ENCODE measurements at regions not wholly inside any gene's neighbourhood (a gene's known extent, or its start where the extent isn't known, plus 50 kb on each side); places are given as distances from the start of the nearest gene placed in this dataset.

GRCh38 chr17:69884356-69884755 is 190.7 kb upstream of the KCNJ16 start:
- H3K4me1 ChIP-seq = peaks cover 0 to 7% (median 2%) of the 10 kb centered on the region in 6 donors
- H3K27me3 ChIP-seq (replicated peaks in 1 of 7) = no peaks in the 10 kb centered on the region
- TF ChIP-seq CTCF (IDR thresholded peaks at IDR 0.05 in 8 of 11, conservative IDR thresholded peaks at IDR 0.05 in 3 of 11) = no peak
- TF ChIP-seq POLR2AphosphoS5 (IDR thresholded peaks at IDR 0.05) = no peak
- TF ChIP-seq POLR2A (IDR thresholded peaks at IDR 0.05) = no peak
- intact Hi-C loops (cut with DNase I; ENCODE audit: low total_unique reads) = no loop called here
- H3K9me3 ChIP-seq = no peaks in the 10 kb centered on the region
- H3K4me3 ChIP-seq = no peak overlapping the region
- peak overlapping the region in 3 of 8 donors; percentile 14 to 52 (median 18) for H3K27ac ChIP-seq
- no peaks in the 10 kb centered on the region for H3K36me3 ChIP-seq
- no peak for DNase-seq

- intact Hi-C loops (cut with DNase I; ENCODE audit: low total_unique reads) = no loop called here
- WGBS, 5 donors = 11 to 65% (median 53%) methylated on average over 2 of the region's 2 CpGs
These were observed 190.2 kb upstream of the KCNJ16 start for GRCh38 chr17:69884846-69885245.

GRCh38 chr17:69898601-69899000 is 176.4 kb upstream of the KCNJ16 start:
- TF ChIP-seq CTCF (IDR thresholded peaks at IDR 0.05 in 8 of 11, conservative IDR thresholded peaks at IDR 0.05 in 3 of 11) (no peak), POLR2AphosphoS5 (IDR thresholded peaks at IDR 0.05) (no peak)
- no peaks in the 10 kb centered on the region for H3K9me3 ChIP-seq
- intact Hi-C loops (cut with DNase I; ENCODE audit: low total_unique reads) = no loop called here
- no peak for DNase-seq
- H3K4me3 ChIP-seq = no peak overlapping the region
- H3K27me3 ChIP-seq (replicated peaks in 1 of 7) = no peaks in the 10 kb centered on the region
- 86 to 96% (median 92%) methylated on average over 5 of the region's 5 CpGs for WGBS, 5 donors
- H3K27ac ChIP-seq = no peak overlapping the region
- H3K4me1 ChIP-seq = no peaks in the 10 kb centered on the region
- H3K36me3 ChIP-seq = no peaks in the 10 kb centered on the region

More at GRCh38 chr17:69884846-69885245, 190.2 kb upstream of the KCNJ16 start:
- Histone ChIP-seq H3K27me3 (replicated peaks in 1 of 7) (no peaks in the 10 kb centered on the region), H3K4me3 (no peak overlapping the region), H3K36me3 (no peaks in the 10 kb centered on the region), H3K27ac (peak overlapping the region in 3 of 8 donors; percentile 14 to 52 (median 18)), H3K4me1 (peaks cover 0 to 7% (median 2%) of the 10 kb centered on the region in 6 donors), H3K9me3 (no peaks in the 10 kb centered on the region)
- no peak for DNase-seq
- TF ChIP-seq CTCF (IDR thresholded peaks at IDR 0.05 in 8 of 11, conservative IDR thresholded peaks at IDR 0.05 in 3 of 11) (no peak), POLR2AphosphoS5 (IDR thresholded peaks at IDR 0.05) (no peak), POLR2A (IDR thresholded peaks at IDR 0.05) (no peak)

- intact Hi-C loops (cut with DNase I; ENCODE audit: low total_unique reads) = no loop called here
- H3K4me1 ChIP-seq = no peaks in the 10 kb centered on the region
- no peak for DNase-seq
- no peak overlapping the region for H3K4me3 ChIP-seq
- no peaks in the 10 kb centered on the region for H3K9me3 ChIP-seq
- WGBS, 5 donors = 85 to 94% (median 88%) methylated on average over 3 of the region's 3 CpGs
- TF ChIP-seq CTCF (IDR thresholded peaks at IDR 0.05 in 8 of 11, conservative IDR thresholded peaks at IDR 0.05 in 3 of 11) (no peak), POLR2A (IDR thresholded peaks at IDR 0.05) (no peak), POLR2AphosphoS5 (IDR thresholded peaks at IDR 0.05) (no peak)
- no peak overlapping the region for H3K27ac ChIP-seq
- no peaks in the 10 kb centered on the region for H3K27me3 ChIP-seq (replicated peaks in 1 of 7)
- no peaks in the 10 kb centered on the region for H3K36me3 ChIP-seq
These were observed 174.9 kb upstream of the KCNJ16 start for GRCh38 chr17:69900101-69900500.
